Endodermal cell (in vitro differentiated cells): ENCODE measurements at regions not wholly inside any gene's neighbourhood (a gene's known extent, or its start where the extent isn't known, plus 50 kb on each side); places are given as distances from the start of the nearest gene placed in this dataset.

Experiments used
- DNase-seq: peaks from one replicate; pipeline ENCODE4 v3.0.0-alpha.2; 2017
- H3K27ac ChIP-seq: 2 replicates; pipeline ENCODE4 v1.5.1; 2013; ENCODE audit warnings: mild to moderate bottlenecking, low read depth, low read length, moderate library complexity
- H3K27me3 ChIP-seq: 2 replicates; pipeline ENCODE4 v1.6.1; 2013; ENCODE audit warnings: mild to moderate bottlenecking, low read length, moderate library complexity; ENCODE audit not compliant: insufficient read depth, control insufficient read depth, poor library complexity, severe bottlenecking
- H3K36me3 ChIP-seq: 2 replicates; pipeline ENCODE4 v1.7.0; 2013; ENCODE audit warnings: mild to moderate bottlenecking, low read length, moderate library complexity; ENCODE audit not compliant: control insufficient read depth, insufficient read depth
- H3K4me1 ChIP-seq: one replicate; pipeline ENCODE4 v1.7.0; 2013; ENCODE audit warnings: low read length; ENCODE audit not compliant: control insufficient read depth, insufficient read depth
- H3K4me3 ChIP-seq: 2 replicates; pipeline ENCODE4 v1.5.1; 2013; ENCODE audit warnings: mild to moderate bottlenecking, low read length, moderate library complexity
- H3K9ac ChIP-seq: 2 replicates; pipeline ENCODE4 v1.6.1; 2013; ENCODE audit warnings: mild to moderate bottlenecking, low read length, moderate library complexity; ENCODE audit not compliant: poor library complexity, severe bottlenecking; ENCODE audit errors: extremely low read depth
- H3K9me3 ChIP-seq: 2 replicates; pipeline ENCODE4 v1.6.1; 2013; ENCODE audit warnings: mild to moderate bottlenecking, low read length, moderate library complexity; ENCODE audit not compliant: control insufficient read depth
- H3K27ac Mint-ChIP-seq: 2 replicates; pipeline ENCODE4 v1.8.0; 2020; ENCODE audit warnings: mixed read lengths
- H3K27me3 Mint-ChIP-seq: 2 replicates; pipeline ENCODE4 v1.8.0; 2021; ENCODE audit warnings: mild to moderate bottlenecking, mixed read lengths; ENCODE audit not compliant: insufficient read depth
- H3K36me3 Mint-ChIP-seq: 2 replicates; pipeline ENCODE4 v1.8.0; 2020; ENCODE audit warnings: low read depth, mixed read lengths
- H3K4me1 Mint-ChIP-seq: 2 replicates; pipeline ENCODE4 v1.8.0; 2020; ENCODE audit warnings: mixed read lengths
- H3K4me3 Mint-ChIP-seq: 2 replicates; pipeline ENCODE4 v1.8.0; 2020; ENCODE audit warnings: mild to moderate bottlenecking, moderate library complexity, mixed read lengths
- H3K9me3 Mint-ChIP-seq: 2 replicates; pipeline ENCODE4 v1.8.0; 2020; ENCODE audit warnings: mild to moderate bottlenecking, mixed read lengths
- CTCF ChIP-seq: fragments of 200-600 bp; sonication (generic); conservative IDR thresholded peaks from 2 replicates; pipeline ENCODE4 v1.5.0; 2021; ENCODE audit warnings: antibody characterized with exemption, mild to moderate bottlenecking
- WGBS, 2 experiments: methylation state at CpG; one replicate each; pipeline versions ENCODE4 v1.1.5 to v1.1.7; 2013; ENCODE audit warnings: missing lambda C conversion rate in 2 of 2, mixed read lengths in 1 of 2; ENCODE audit not compliant: insufficient coverage in 1 of 2, insufficient read length in 1 of 2; 5-methylcytosine and 5-hydroxymethylcytosine counted together

GRCh38 chr14:83535444-83535843 is 1994.5 kb upstream of the FLRT2 start:
- no peaks in the 10 kb centered on the region for H3K27me3 ChIP-seq
- no peak for DNase-seq
- H3K9me3 ChIP-seq, result no peaks in the 10 kb centered on the region
- H3K36me3 ChIP-seq, result no peaks in the 10 kb centered on the region
- Mint-ChIP-seq H3K4me1 (peaks cover 13% of the 10 kb centered on the region), H3K9me3 (no peaks in the 10 kb centered on the region), H3K36me3 (no peaks in the 10 kb centered on the region), H3K27me3 (no peaks in the 10 kb centered on the region), H3K4me3 (no peak overlapping the region), H3K27ac (no peak overlapping the region)
- no peak for TF ChIP-seq CTCF
- no peak overlapping the region for H3K4me3 ChIP-seq
- 96 to 100% methylated on average over 2 to 5 of the region's 5 CpGs for WGBS, 2 experiments
- no peak overlapping the region for H3K9ac ChIP-seq
- no peak overlapping the region for H3K27ac ChIP-seq
- no peaks in the 10 kb centered on the region for H3K4me1 ChIP-seq

GRCh38 chr14:83541147-83541546 is 1988.8 kb upstream of the FLRT2 start:
- no peak overlapping the region for H3K27ac Mint-ChIP-seq
- Histone ChIP-seq H3K4me3 (no peak overlapping the region), H3K27ac (no peak overlapping the region), H3K36me3 (no peaks in the 10 kb centered on the region), H3K4me1 (no peaks in the 10 kb centered on the region), H3K9me3 (no peaks in the 10 kb centered on the region), H3K27me3 (no peaks in the 10 kb centered on the region), H3K9ac (no peak overlapping the region)
- no peaks in the 10 kb centered on the region for H3K9me3 Mint-ChIP-seq
- 93 to 98% methylated on average over 9 to 13 of the region's 13 CpGs for whole genome bisulfite sequencing, 2 experiments
- no peaks in the 10 kb centered on the region for H3K4me1 Mint-ChIP-seq
- no peak for TF ChIP-seq CTCF
- H3K36me3 Mint-ChIP-seq, result no peaks in the 10 kb centered on the region
- H3K27me3 Mint-ChIP-seq, result no peaks in the 10 kb centered on the region
- no peak overlapping the region for H3K4me3 Mint-ChIP-seq
- DNase-seq, result no peak

GRCh38 chr14:83548061-83548839 is 1981.7 kb upstream of the FLRT2 start:
- Mint-ChIP-seq H3K36me3 (no peaks in the 10 kb centered on the region), H3K4me1 (no peaks in the 10 kb centered on the region), H3K27me3 (no peaks in the 10 kb centered on the region), H3K4me3 (no peak overlapping the region), H3K27ac (no peak overlapping the region), H3K9me3 (no peaks in the 10 kb centered on the region)
- no peaks in the 10 kb centered on the region for H3K4me1 ChIP-seq
- TF ChIP-seq CTCF, result no peak
- no peaks in the 10 kb centered on the region for H3K36me3 ChIP-seq
- H3K9me3 ChIP-seq, result no peaks in the 10 kb centered on the region
- H3K4me3 ChIP-seq, result no peak overlapping the region
- 79 to 84% methylated on average over 3 to 5 of the region's 5 CpGs for WGBS, 2 experiments
- H3K9ac ChIP-seq, result no peak overlapping the region
- no peak for DNase-seq
- H3K27me3 ChIP-seq, result no peaks in the 10 kb centered on the region
- no peak overlapping the region for H3K27ac ChIP-seq
